Testis (tissue), 2 donors: ENCODE measurements at regions not wholly inside any gene's neighbourhood (a gene's known extent, or its start where the extent isn't known, plus 50 kb on each side); places are given as distances from the start of the nearest gene placed in this dataset.

ENCODE experiments used
- CTCF ChIP-seq, 3 experiments: fragments of 450-650 bp in 2 of 3; fragments of 200-600 bp in 1 of 3; sonication (generic) in 1 of 3; IDR thresholded peaks; one replicate each; pipeline ENCODE4 v1.5.1; 2016 to 2019; ENCODE audit warnings: antibody characterized with exemption in 3 of 3, mild to moderate bottlenecking in 2 of 3, moderate library complexity in 1 of 3
- POLR2A ChIP-seq: fragments of 450-650 bp; IDR thresholded peaks from one replicate; pipeline ENCODE4 v1.6.1; 2017; ENCODE audit warnings: antibody characterized with exemption, mild to moderate bottlenecking, moderate library complexity

DNA sequence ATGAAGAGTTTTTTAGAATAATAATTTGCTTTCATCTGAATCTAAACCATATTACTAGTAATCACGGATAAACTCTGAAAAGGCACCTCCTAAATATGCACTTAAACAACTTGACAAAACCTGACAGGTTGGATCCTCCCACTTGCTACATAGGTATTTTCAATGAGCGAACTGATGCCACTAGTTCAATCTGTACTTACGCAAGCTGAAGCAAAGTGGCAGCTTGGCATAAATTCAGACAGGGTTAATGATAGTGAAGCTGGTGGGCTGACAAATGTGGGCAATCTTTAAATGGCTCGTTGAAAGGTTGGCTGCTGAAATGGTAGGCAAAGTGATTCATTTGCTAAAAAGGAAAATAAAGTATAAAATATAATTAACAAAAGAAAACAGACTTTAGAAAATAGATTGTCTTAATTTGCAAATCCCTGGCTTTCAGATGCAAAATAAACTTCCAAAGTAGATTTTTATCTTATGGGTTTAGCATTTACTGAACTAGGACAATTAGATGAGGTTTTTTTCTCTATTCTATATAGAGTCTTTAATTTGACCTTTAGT lies 1713.5 kb upstream of the SLC39A10 start:
- TF ChIP-seq CTCF (IDR thresholded peaks at IDR 0.05) (no peak), POLR2A (no peak)
